ENCODE measurements at regions not wholly inside any gene's neighbourhood (a gene's known extent, or its start where the extent isn't known, plus 50 kb on each side); places are given as distances from the start of the nearest gene placed in this dataset.
"Not testable (repeated sequence)": the region's sequence is repeated elsewhere in the genome, so short reads cannot be mapped to it uniquely, and the experiment has no call there.

GRCh38 chr1:845641-846040, 78.1 kb upstream of the SAMD11 start:
- TF ChIP-seq CTCF, POLR2A, EP300 (IDR thresholded peaks at IDR 0.05): not testable (repeated sequence)

Data from tibial nerve (tissue), 4 donors.